Liver (tissue), 8 donors: ENCODE measurements at regions not wholly inside any gene's neighbourhood (a gene's known extent, or its start where the extent isn't known, plus 50 kb on each side); places are given as distances from the start of the nearest gene placed in this dataset.

Experiments
- DNase-seq: peaks from one replicate; pipeline ENCODE4 v3.0.0-alpha.2; 2017; ENCODE audit warnings: low spot score
- H3K27ac ChIP-seq, 2 donors: one replicate each; pipeline ENCODE4 v1.7.0; 2013; ENCODE audit warnings: inconsistent platforms in 2 of 2, low read length in 2 of 2, control low read depth in 1 of 2, low read depth in 1 of 2, mild to moderate bottlenecking in 1 of 2
- H3K27me3 ChIP-seq, 4 donors: one replicate each; pipeline versions ENCODE4 v1.6.1 to v1.7.0; 2013; ENCODE audit warnings: low read length in 3 of 4, inconsistent platforms in 1 of 4, mild to moderate bottlenecking in 1 of 4, moderate library complexity in 1 of 4; ENCODE audit not compliant: control insufficient read depth in 4 of 4, insufficient read depth in 4 of 4
- H3K36me3 ChIP-seq, 4 donors: one replicate each; pipeline versions ENCODE4 v1.6.1 to v1.7.0; 2013; ENCODE audit warnings: low read length in 3 of 4, mild to moderate bottlenecking in 3 of 4, low read depth in 1 of 4, moderate library complexity in 1 of 4; ENCODE audit not compliant: control insufficient read depth in 4 of 4, insufficient read depth in 3 of 4
- H3K4me1 ChIP-seq, 4 donors: one replicate each; pipeline versions ENCODE4 v1.6.1 to v1.7.0; 2013; ENCODE audit warnings: low read length in 3 of 4, mild to moderate bottlenecking in 3 of 4, moderate library complexity in 1 of 4; ENCODE audit not compliant: control insufficient read depth in 4 of 4, insufficient read depth in 4 of 4
- H3K4me3 ChIP-seq, 3 donors: one replicate each; pipeline versions ENCODE4 v1.6.1 to v1.7.0; 2013; ENCODE audit warnings: low read length in 3 of 3, control low read depth in 1 of 3, low read depth in 1 of 3, mild to moderate bottlenecking in 1 of 3
- H3K9ac ChIP-seq, 2 donors: one replicate each; pipeline ENCODE4 v1.7.0; 2013; ENCODE audit warnings: low read length in 2 of 2, mild to moderate bottlenecking in 2 of 2, moderate library complexity in 2 of 2, control low read depth in 1 of 2, low read depth in 1 of 2
- H3K9me3 ChIP-seq, 4 donors: one replicate each; pipeline versions ENCODE4 v1.6.1 to v1.7.0; 2013; ENCODE audit warnings: low read length in 3 of 4; ENCODE audit not compliant: control insufficient read depth in 4 of 4
- ATF3 ChIP-seq: IDR thresholded peaks from 2 replicates; pipeline ENCODE4 v1.6.1; 2016; ENCODE audit warnings: antibody characterized with exemption
- CTCF ChIP-seq: fragments of 150-350 bp; IDR thresholded peaks from 2 replicates; pipeline ENCODE4 v1.5.1; 2017; ENCODE audit warnings: improper control_type of control experiment, low read depth, low read length; ENCODE audit not compliant: missing input control
- EGR1 ChIP-seq, 2 donors: IDR thresholded peaks; 2 replicates each; pipeline ENCODE4 v1.6.1; 2016 to 2018; ENCODE audit warnings: antibody characterized with exemption in 2 of 2, low read depth in 2 of 2
- FOXA1 ChIP-seq: IDR thresholded peaks from 2 replicates; pipeline ENCODE4 v1.6.1; 2016; ENCODE audit warnings: antibody characterized with exemption
- FOXA2 ChIP-seq: IDR thresholded peaks from 2 replicates; pipeline ENCODE4 v1.6.1; 2016; ENCODE audit warnings: antibody characterized with exemption
- GABPA ChIP-seq, 2 donors: IDR thresholded peaks in 1 of 2; conservative IDR thresholded peaks in 1 of 2; 2 replicates each; pipeline ENCODE4 v1.6.1; 2016; ENCODE audit warnings: antibody characterized with exemption in 2 of 2, mild to moderate bottlenecking in 1 of 2, moderate library complexity in 1 of 2
- HNF4A ChIP-seq, 2 donors: conservative IDR thresholded peaks; 2 replicates each; pipeline ENCODE4 v1.6.1; 2016; ENCODE audit warnings: antibody characterized with exemption in 2 of 2, mild to moderate bottlenecking in 2 of 2
- HNF4G ChIP-seq: IDR thresholded peaks from 2 replicates; pipeline ENCODE4 v1.6.1; 2016; ENCODE audit warnings: antibody characterized with exemption
- JUND ChIP-seq, 2 donors: IDR thresholded peaks; 2 replicates each; pipeline ENCODE4 v1.6.1; 2016; ENCODE audit warnings: antibody characterized with exemption in 2 of 2
- NR2F2 ChIP-seq: IDR thresholded peaks from 2 replicates; pipeline ENCODE4 v1.6.1; 2016; ENCODE audit warnings: antibody characterized with exemption
- RAD21 ChIP-seq, 2 donors: IDR thresholded peaks; 2 replicates each; pipeline ENCODE4 v1.6.1; 2016; ENCODE audit warnings: antibody characterized with exemption in 2 of 2, mild to moderate bottlenecking in 2 of 2
- RXRA ChIP-seq, 2 donors: IDR thresholded peaks; 2 replicates each; pipeline ENCODE4 v1.6.1; 2017 to 2018; ENCODE audit warnings: antibody characterized with exemption in 2 of 2, mild to moderate bottlenecking in 1 of 2
- SP1 ChIP-seq: IDR thresholded peaks from 2 replicates; pipeline ENCODE4 v1.6.1; 2018; ENCODE audit warnings: antibody characterized with exemption, mild to moderate bottlenecking
- TAF1 ChIP-seq: conservative IDR thresholded peaks from 2 replicates; pipeline ENCODE4 v1.6.1; 2016; ENCODE audit warnings: antibody characterized with exemption, mild to moderate bottlenecking
- YY1 ChIP-seq: IDR thresholded peaks from 2 replicates; pipeline ENCODE4 v1.6.1; 2016; ENCODE audit warnings: antibody characterized with exemption, mild to moderate bottlenecking
- ZBTB33 ChIP-seq: IDR thresholded peaks from 2 replicates; pipeline ENCODE4 v1.6.1; 2016; ENCODE audit warnings: antibody characterized with exemption
- WGBS: extraction: QIAGEN DNeasy Blood & Tissue Kit; methylation state at CpG from one replicate; pipeline ENCODE4 v1.1.7; 2013; 5-methylcytosine and 5-hydroxymethylcytosine counted together
- TF ChIP-seq, protein P1 (sequence below): IDR thresholded peaks from 2 replicates; pipeline ENCODE4 v1.6.1; 2016; ENCODE audit warnings: antibody characterized with exemption, mild to moderate bottlenecking
- TF ChIP-seq, protein P2 (sequence below): IDR thresholded peaks from 2 replicates; pipeline ENCODE4 v1.6.1; 2016; ENCODE audit warnings: antibody characterized with exemption
- donor health status: healthy.
- donor health status: healthy.
- donor health status: healthy.
- donor health status: healthy.
- donor health status: healthy.

DNA sequence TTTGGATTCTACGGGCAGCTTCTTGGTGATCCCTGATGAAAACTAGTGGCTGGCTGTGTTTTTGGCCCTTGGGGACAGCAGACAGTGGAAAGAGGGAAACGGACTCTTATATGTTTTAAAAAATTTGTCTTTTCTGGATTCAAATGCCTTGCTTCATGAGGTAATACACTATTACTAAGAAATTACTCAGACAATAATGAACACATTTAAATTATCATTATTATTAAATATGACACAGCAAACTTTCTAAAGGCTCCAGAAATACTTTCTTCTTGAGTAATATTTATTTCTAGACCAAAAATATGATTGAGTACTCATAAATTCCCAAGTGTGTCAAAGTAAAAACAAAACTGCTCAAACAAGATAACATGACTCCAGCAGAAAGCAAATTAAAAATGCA is 520.7 kb upstream of the AADAT start:
- no peaks in the 10 kb centered on the region for H3K4me1 ChIP-seq
- H3K4me3 ChIP-seq: no peak overlapping the region
- DNase-seq: no peak
- no peak overlapping the region for H3K27ac ChIP-seq
- WGBS: 72% methylated on average over 2 of the region's 2 CpGs
- H3K9me3 ChIP-seq: no peaks in the 10 kb centered on the region
- no peak overlapping the region for H3K9ac ChIP-seq
- H3K27me3 ChIP-seq: no peaks in the 10 kb centered on the region
- no peak for TF ChIP-seq FOXA2
- no peaks in the 10 kb centered on the region for H3K36me3 ChIP-seq

- Histone ChIP-seq H3K9me3 (peaks cover 0 to 3% (median 0%) of the 10 kb centered on the region in 4 donors), H3K4me3 (no peak overlapping the region), H3K27me3 (no peaks in the 10 kb centered on the region), H3K36me3 (no peaks in the 10 kb centered on the region), H3K4me1 (no peaks in the 10 kb centered on the region), H3K27ac (no peak overlapping the region), H3K9ac (no peak overlapping the region)
- TF ChIP-seq FOXA1 (no peak), CTCF (no peak), GABPA (IDR thresholded peaks at IDR 0.05 in 1 of 2, conservative IDR thresholded peaks at IDR 0.05 in 1 of 2) (no peak), ZBTB33 (no peak), HNF4A (conservative IDR thresholded peaks at IDR 0.05) (no peak), HNF4G (no peak), TAF1 (no peak), EGR1 (IDR thresholded peaks at IDR 0.05; ENCODE audit: low read depth in 2 of 2) (no peak), NR2F2 (no peak), ATF3 (no peak), RXRA (IDR thresholded peaks at IDR 0.05) (no peak), JUND (IDR thresholded peaks at IDR 0.05) (no peak), SP1 (no peak), YY1 (no peak), FOXA2 (no peak), RAD21 (IDR thresholded peaks at IDR 0.05) (no peak)
- TF ChIP-seq, protein P1, sequence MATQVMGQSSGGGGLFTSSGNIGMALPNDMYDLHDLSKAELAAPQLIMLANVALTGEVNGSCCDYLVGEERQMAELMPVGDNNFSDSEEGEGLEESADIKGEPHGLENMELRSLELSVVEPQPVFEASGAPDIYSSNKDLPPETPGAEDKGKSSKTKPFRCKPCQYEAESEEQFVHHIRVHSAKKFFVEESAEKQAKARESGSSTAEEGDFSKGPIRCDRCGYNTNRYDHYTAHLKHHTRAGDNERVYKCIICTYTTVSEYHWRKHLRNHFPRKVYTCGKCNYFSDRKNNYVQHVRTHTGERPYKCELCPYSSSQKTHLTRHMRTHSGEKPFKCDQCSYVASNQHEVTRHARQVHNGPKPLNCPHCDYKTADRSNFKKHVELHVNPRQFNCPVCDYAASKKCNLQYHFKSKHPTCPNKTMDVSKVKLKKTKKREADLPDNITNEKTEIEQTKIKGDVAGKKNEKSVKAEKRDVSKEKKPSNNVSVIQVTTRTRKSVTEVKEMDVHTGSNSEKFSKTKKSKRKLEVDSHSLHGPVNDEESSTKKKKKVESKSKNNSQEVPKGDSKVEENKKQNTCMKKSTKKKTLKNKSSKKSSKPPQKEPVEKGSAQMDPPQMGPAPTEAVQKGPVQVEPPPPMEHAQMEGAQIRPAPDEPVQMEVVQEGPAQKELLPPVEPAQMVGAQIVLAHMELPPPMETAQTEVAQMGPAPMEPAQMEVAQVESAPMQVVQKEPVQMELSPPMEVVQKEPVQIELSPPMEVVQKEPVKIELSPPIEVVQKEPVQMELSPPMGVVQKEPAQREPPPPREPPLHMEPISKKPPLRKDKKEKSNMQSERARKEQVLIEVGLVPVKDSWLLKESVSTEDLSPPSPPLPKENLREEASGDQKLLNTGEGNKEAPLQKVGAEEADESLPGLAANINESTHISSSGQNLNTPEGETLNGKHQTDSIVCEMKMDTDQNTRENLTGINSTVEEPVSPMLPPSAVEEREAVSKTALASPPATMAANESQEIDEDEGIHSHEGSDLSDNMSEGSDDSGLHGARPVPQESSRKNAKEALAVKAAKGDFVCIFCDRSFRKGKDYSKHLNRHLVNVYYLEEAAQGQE: no peak
- TF ChIP-seq, protein P2, sequence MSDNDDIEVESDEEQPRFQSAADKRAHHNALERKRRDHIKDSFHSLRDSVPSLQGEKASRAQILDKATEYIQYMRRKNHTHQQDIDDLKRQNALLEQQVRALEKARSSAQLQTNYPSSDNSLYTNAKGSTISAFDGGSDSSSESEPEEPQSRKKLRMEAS: no peak
- 86% methylated on average over 4 of the region's 4 CpGs for WGBS
- no peak for DNase-seq
These were observed 510.1 kb upstream of the AADAT start for GRCh38 chr4:170599894-170600293.
